GM12878 (cell line): ENCODE measurements at regions not wholly inside any gene's neighbourhood (a gene's known extent, or its start where the extent isn't known, plus 50 kb on each side); places are given as distances from the start of the nearest gene placed in this dataset.

Experiments used
- BACH1 ChIP-seq: fragments of 450-650 bp; IDR thresholded peaks from 2 replicates; pipeline ENCODE4 v1.6.1; 2017; ENCODE audit warnings: mild to moderate bottlenecking, borderline replicate concordance
- CHD4 ChIP-seq: fragments of 200-600 bp; sonication (generic); IDR thresholded peaks from 2 replicates; pipeline ENCODE4 v1.6.1; 2016; ENCODE audit warnings: mild to moderate bottlenecking
- E2F8 ChIP-seq: fragments of 450-650 bp; IDR thresholded peaks from 2 replicates; pipeline ENCODE4 v1.6.1; 2018; ENCODE audit warnings: mild to moderate bottlenecking, low read depth, moderate library complexity; ENCODE audit not compliant: partially characterized antibody
- FOS ChIP-seq: IDR thresholded peaks from 3 replicates; pipeline ENCODE4 v1.6.1; 2011; ENCODE audit warnings: borderline replicate concordance; ENCODE audit not compliant: insufficient read length; ENCODE audit errors: extremely low read depth
- KLF5 ChIP-seq: fragments of 450-650 bp; IDR thresholded peaks from 2 replicates; pipeline ENCODE4 v1.6.1; 2014; ENCODE audit warnings: mild to moderate bottlenecking; ENCODE audit not compliant: partially characterized antibody
- MYB ChIP-seq: fragments of 150-350 bp; IDR thresholded peaks from 2 replicates; pipeline ENCODE4 v1.6.1; 2014; ENCODE audit warnings: mild to moderate bottlenecking, low read depth, low read length, borderline replicate concordance
- NFYA ChIP-seq: IDR thresholded peaks from 2 replicates; pipeline ENCODE4 v1.6.1; 2011; ENCODE audit warnings: low read depth, mild to moderate bottlenecking, low read length, improper control_type of control experiment, borderline replicate concordance
- NR2C2 ChIP-seq: IDR thresholded peaks from 2 replicates; pipeline ENCODE4 v1.6.1; 2011; ENCODE audit warnings: borderline replicate concordance, low read depth; ENCODE audit not compliant: control insufficient read depth, insufficient read length
- SUPT20H ChIP-seq: IDR thresholded peaks from 2 replicates; pipeline ENCODE4 v1.6.1; 2011; ENCODE audit warnings: low read depth, mild to moderate bottlenecking, low read length, moderate library complexity, borderline replicate concordance; ENCODE audit not compliant: control insufficient read depth
- TARDBP ChIP-seq: IDR thresholded peaks from 2 replicates; pipeline ENCODE4 v1.6.1; 2016; ENCODE audit warnings: borderline replicate concordance
- ZBTB4 ChIP-seq: fragments of 450-650 bp; formaldehyde crosslinking; IDR thresholded peaks from 2 replicates; pipeline ENCODE4 v1.4.0; 2022; ENCODE audit warnings: mild to moderate bottlenecking, moderate library complexity
- TF ChIP-seq, protein P1 (sequence below): IDR thresholded peaks from 2 replicates; pipeline ENCODE4 v1.6.1; 2011; ENCODE audit warnings: borderline replicate concordance, low read depth, mild to moderate bottlenecking, moderate library complexity, mixed read lengths, low read length; ENCODE audit not compliant: insufficient read depth; ENCODE audit errors: extremely low read length

- TF ChIP-seq ZBTB4, result no peak
- no peak for TF ChIP-seq TARDBP
- TF ChIP-seq NR2C2, result no peak
- no peak for TF ChIP-seq MYB
- TF ChIP-seq BACH1, result no peak
- no peak for TF ChIP-seq FOS
- TF ChIP-seq, protein P1, sequence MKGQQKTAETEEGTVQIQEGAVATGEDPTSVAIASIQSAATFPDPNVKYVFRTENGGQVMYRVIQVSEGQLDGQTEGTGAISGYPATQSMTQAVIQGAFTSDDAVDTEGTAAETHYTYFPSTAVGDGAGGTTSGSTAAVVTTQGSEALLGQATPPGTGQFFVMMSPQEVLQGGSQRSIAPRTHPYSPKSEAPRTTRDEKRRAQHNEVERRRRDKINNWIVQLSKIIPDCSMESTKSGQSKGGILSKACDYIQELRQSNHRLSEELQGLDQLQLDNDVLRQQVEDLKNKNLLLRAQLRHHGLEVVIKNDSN, result no peak
- TF ChIP-seq E2F8, result no peak
- no peak for TF ChIP-seq SUPT20H
- TF ChIP-seq NFYA, result no peak
- TF ChIP-seq CHD4, result no peak
- TF ChIP-seq KLF5, result no peak
Observed at GRCh38 chr2:180367815-180368214, 360.7 kb upstream of the CWC22 start (continued).
